ENCODE measurements at regions not wholly inside any gene's neighbourhood (a gene's known extent, or its start where the extent isn't known, plus 50 kb on each side); places are given as distances from the start of the nearest gene placed in this dataset.

DNA sequence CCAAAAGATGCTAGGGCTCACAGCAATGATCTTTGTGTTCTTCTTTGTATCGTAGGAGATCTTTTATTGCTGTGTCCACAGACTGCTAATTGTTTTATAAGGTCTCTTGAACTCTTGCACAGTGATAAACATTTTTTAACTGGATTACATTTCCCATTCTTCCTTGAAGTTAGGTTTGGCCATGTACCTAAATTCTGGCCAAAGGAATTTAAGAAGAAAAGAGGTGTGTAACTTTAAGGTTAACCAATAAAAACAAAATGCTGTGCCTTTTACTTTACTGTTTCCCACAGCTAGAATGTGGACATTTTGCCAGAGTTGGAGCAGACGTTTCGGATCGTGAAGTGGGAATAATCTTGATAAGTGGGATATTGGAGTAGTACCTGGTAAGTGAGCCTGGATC lies 82.6 kb upstream of the GPC6 start:
- Histone ChIP-seq H3K4me3 (ENCODE audit: insufficient read depth, low read depth, low read length) (no peak overlapping the region), H3K4me2 (ENCODE audit: low read depth, low read length) (no peak overlapping the region), H3K14ac (replicated peaks; ENCODE audit: low read depth, low read length) (no peak overlapping the region), H3K23ac (ENCODE audit: low read depth, low read length) (no peak overlapping the region), H3K27me3 (ENCODE audit: control insufficient read depth, insufficient read depth, low read length) (no peaks in the 10 kb centered on the region), H4K20me1 (ENCODE audit: insufficient read depth, low read length) (no peaks in the 10 kb centered on the region), H3K36me3 (ENCODE audit: control insufficient read depth, insufficient read depth, low read length) (no peaks in the 10 kb centered on the region), H4K8ac (ENCODE audit: low read depth in 2 of 2, low read length in 2 of 2) (no peak overlapping the region), H3K9ac (ENCODE audit: low read depth, low read length) (no peak overlapping the region), H2BK15ac (ENCODE audit: low read depth, low read length) (no peak overlapping the region), H3K79me1 (ENCODE audit: low read depth in 1 of 2, low read length in 2 of 2) (no peaks in the 10 kb centered on the region), H2BK5ac (ENCODE audit: low read depth, low read length, poor library complexity, severe bottlenecking) (no peak overlapping the region), H3K56ac (ENCODE audit: extremely low read depth, insufficient read depth, low read length) (no peak overlapping the region), H3K18ac (ENCODE audit: low read depth, low read length) (no peak overlapping the region), H2AK5ac (ENCODE audit: low read depth, low read length) (no peak overlapping the region), H3K4me1 (ENCODE audit: control insufficient read depth, insufficient read depth, low read length) (peaks cover 3% of the 10 kb centered on the region; the same call in 1 of the 2 replicates), H3K9me1 (ENCODE audit: insufficient read depth, low read length) (no peaks in the 10 kb centered on the region), H2AFZ (replicated peaks; ENCODE audit: low read length, poor library complexity) (no peak overlapping the region), H2AK9ac (replicated peaks; ENCODE audit: low read depth, low read length, poor library complexity) (no peak overlapping the region), H3K27ac (ENCODE audit: insufficient read depth, low read length) (no peak overlapping the region), H4K91ac (ENCODE audit: insufficient read depth, low read depth, low read length) (no peak overlapping the region), H4K5ac (ENCODE audit: low read depth, low read length) (no peak overlapping the region), H3K4ac (ENCODE audit: low read depth, low read length) (no peak overlapping the region), H2BK20ac (ENCODE audit: low read depth, low read length) (no peak overlapping the region), H3K9me3 (ENCODE audit: control insufficient read depth, insufficient read depth, low read length) (no peaks in the 10 kb centered on the region), H2BK120ac (ENCODE audit: low read depth, low read length) (no peak overlapping the region)
- ATAC-seq (ENCODE audit: low read depth) (no peak), DNase-seq (no peak)
- ChIA-PET CTCF (no interaction called here), POLR2A (ENCODE audit: unreplicated experiment) (no interaction called here)
- TF ChIP-seq CEBPB (IDR thresholded peaks at IDR 0.05; ENCODE audit: low read depth, low read length) (no peak), POLR2A (IDR thresholded peaks at IDR 0.05; ENCODE audit: low read depth, low read length) (no peak)
- TF ChIP-seq, protein P1, sequence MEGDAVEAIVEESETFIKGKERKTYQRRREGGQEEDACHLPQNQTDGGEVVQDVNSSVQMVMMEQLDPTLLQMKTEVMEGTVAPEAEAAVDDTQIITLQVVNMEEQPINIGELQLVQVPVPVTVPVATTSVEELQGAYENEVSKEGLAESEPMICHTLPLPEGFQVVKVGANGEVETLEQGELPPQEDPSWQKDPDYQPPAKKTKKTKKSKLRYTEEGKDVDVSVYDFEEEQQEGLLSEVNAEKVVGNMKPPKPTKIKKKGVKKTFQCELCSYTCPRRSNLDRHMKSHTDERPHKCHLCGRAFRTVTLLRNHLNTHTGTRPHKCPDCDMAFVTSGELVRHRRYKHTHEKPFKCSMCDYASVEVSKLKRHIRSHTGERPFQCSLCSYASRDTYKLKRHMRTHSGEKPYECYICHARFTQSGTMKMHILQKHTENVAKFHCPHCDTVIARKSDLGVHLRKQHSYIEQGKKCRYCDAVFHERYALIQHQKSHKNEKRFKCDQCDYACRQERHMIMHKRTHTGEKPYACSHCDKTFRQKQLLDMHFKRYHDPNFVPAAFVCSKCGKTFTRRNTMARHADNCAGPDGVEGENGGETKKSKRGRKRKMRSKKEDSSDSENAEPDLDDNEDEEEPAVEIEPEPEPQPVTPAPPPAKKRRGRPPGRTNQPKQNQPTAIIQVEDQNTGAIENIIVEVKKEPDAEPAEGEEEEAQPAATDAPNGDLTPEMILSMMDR (conservative IDR thresholded peaks at IDR 0.05; ENCODE audit: low read depth, low read length) = no peak
- dilution Hi-C loops (cut with HindIII; ENCODE audit: low sequenced_read_pairs, unreplicated experiment) = no loop called here
- intact Hi-C loops (cut with micrococcal nuclease) = no loop called here
- in situ Hi-C loops (cut with MboI; ENCODE audit: low sequenced_read_pairs) = no loop called here
- no TSS peak for BruUV-seq (replicated peaks)
- no CpG with 5 or more reads among the region's 4 CpGs for WGBS, 2 experiments (ENCODE audit: extremely low coverage in 2 of 2, insufficient read length in 1 of 2)
